ENCODE measurements at regions not wholly inside any gene's neighbourhood (a gene's known extent, or its start where the extent isn't known, plus 50 kb on each side); places are given as distances from the start of the nearest gene placed in this dataset.
"Not testable (repeated sequence)": the region's sequence is repeated elsewhere in the genome, so short reads cannot be mapped to it uniquely, and the experiment has no call there.

- DNase-seq, result no peak
Observed at GRCh38 chr4:57993944-57994343, 883.8 kb upstream of the IGFBP7 start.

DNA sequence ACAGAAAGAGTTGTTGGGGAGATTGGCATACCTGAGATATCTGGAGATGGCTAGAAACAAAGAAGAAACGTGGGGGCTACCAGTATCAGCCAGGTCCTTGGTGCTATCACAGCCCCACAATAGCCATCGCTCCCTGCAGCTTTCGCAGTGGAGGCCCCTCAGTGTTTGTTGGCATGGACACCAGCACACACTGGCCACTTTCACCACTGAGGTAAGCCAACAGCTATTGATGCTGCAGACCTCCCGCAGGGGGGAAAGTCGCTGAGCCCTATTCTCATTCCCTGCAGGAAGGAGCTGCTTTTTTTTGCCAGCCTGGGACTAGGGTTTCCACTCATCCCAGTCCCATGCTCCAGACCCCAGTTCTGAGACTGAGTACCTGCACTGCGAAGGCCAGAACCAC, 879.2 kb upstream of the IGFBP7 start:
- no peak for DNase-seq

GRCh38 chr4:57985161-57985560, 875.0 kb upstream of the IGFBP7 start:
- DNase-seq, result no peak

GRCh38 chr4:57981123-57981522, 870.9 kb upstream of the IGFBP7 start:
- DNase-seq, result no peak

GRCh38 chr4:57974821-57975220, 864.6 kb upstream of the IGFBP7 start:
- no peak for DNase-seq

DNA sequence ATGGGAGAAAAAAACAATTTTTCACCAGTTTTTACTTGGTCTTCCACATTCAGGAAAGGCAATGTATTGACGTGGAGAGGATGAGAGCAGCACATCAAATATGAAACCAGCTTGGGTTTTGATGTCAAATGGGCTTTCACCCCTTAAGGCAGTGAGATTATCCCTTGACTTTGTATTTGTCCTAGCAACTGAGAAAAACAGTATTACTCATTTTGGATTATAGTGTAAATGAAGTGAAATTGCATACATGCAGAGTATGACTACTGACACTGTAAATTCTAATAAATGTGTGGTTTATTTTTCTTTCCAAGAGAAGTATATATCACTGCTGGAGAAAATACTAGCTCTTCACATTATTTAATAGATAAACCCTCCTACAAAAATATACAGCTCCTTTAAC, 863.6 kb upstream of the IGFBP7 start:
- DNase-seq, result no peak

- DNase-seq, result no peak
Observed at GRCh38 chr4:57971261-57971660, 861.1 kb upstream of the IGFBP7 start.

- no peak for DNase-seq
Observed at GRCh38 chr4:57966987-57967760, 857.0 kb upstream of the IGFBP7 start.

- DNase-seq, result not testable (repeated sequence)
Observed at GRCh38 chr4:57965431-57965830, 855.2 kb upstream of the IGFBP7 start.

DNA sequence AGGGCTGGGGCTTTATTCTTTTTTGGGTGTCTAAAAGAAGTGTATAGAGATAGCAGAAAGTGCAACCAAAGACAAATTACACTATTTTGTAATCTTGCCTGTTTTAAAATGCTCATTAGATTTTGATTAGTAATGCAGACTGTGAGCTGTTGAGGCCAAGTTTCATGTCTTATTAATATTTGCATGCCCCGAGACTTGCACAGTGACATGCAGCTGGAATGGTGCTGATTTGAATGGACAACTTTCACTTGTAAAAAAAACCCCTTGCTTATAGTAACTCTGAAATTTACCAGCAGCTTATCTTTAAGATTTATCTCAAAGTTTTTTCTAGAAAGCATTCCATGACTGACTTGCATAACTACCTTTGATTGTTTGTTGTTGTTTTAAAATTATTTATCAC, 835.1 kb upstream of the IGFBP7 start:
- no peak for DNase-seq

DNA sequence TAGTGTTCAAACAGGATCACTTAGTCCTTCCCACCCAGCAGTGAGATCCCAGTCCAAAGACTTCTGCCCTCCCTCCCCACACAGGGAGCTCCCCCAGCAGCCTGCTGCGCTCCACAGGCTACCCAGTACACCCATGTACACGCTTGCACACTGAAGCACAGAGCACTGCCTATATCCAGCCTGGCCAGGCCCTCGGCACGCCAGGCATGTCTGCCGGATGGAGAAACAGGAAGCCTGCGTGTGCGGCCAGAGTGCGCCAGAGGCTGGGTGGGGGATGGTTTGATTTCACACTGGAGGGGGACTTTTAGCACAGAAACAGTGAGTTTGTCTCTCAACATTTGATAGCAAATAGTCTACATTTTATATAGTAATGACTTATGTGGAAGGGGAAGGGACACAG, 833.5 kb upstream of the IGFBP7 start:
- peak; percentile 2 for DNase-seq

DNA sequence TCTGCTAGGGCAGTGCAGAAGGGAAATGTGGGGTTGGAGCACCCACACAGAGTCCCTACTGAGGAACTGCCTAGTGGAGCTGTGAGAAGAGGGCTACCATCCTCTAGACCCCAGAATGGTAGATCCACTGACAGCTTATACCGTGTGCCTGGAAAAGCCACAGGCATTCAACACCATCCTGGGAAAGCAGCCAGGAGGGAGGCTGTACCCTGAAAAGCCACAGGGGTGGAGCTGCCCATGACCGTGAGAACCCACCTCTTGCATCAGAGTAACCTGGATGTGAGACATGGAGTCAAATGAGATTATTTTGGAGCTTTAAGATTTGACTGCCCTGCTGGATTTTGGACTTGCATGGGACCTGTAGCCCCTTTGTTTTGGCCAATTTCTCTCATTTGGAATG, 827.1 kb upstream of the IGFBP7 start:
- not testable (repeated sequence) for DNase-seq

- DNase-seq, result no peak
Observed at GRCh38 chr4:57926311-57926710, 816.1 kb upstream of the IGFBP7 start.

- DNase-seq, result no peak
Observed at GRCh38 chr4:57924951-57925350, 814.8 kb upstream of the IGFBP7 start.

DNA sequence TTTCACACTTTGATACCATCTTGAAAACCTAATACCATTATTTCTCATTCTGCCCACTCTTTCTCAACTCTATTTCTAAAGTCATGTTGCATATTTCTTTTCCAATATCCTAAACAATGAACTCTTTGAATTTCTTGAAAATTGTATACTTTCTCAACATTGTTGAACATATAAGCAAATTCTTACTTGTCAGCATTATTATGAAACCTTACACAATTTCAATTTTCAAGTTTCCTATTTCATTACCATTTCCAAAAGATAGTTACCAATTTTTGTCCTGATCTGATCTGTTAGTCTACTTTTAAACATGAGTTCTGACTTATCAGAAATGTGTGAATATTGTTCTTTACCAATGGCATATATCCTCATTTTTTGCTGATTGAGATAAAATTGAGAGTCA, 806.3 kb upstream of the IGFBP7 start:
- no peak for DNase-seq

DNA sequence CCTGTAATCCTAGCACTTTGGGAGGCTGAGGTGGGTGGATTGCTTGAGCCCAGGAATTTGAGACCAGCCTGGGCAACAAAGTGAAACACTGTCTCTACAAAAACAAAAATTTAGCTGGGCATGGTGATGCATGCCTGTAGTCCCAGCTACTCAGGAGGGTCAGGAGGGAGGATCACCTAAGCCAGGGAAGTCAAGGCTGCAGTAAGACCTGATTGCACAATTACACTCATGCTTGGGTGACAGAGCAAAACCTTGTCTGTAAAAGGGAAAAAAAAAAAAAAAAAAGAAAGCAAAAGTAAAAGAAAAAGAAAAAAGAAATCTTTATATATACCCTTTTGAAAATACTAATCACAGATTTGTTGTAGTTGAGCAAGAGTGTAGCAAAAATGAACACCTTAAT, 801.0 kb upstream of the IGFBP7 start:
- DNase-seq, result no peak

DNA sequence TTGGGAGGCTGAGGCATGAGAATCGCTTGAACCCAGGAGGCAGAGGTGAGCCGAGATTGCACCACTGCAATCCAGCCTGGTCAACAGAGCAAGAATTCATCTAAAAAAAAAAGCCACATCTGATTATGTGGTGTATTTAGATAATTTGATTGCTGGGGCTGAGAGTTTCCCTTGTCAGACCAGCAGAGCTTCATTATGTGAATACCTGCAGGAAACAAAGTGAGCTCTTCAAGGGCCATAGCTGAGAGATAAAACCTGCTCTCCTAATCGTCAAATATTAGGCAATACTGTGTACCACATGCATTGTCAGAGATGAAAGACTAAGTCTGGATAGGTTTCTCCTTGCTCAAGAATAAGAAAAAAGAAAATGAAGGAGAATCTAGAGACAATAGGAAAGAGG, 800.0 kb upstream of the IGFBP7 start:
- DNase-seq, result no peak

DNA sequence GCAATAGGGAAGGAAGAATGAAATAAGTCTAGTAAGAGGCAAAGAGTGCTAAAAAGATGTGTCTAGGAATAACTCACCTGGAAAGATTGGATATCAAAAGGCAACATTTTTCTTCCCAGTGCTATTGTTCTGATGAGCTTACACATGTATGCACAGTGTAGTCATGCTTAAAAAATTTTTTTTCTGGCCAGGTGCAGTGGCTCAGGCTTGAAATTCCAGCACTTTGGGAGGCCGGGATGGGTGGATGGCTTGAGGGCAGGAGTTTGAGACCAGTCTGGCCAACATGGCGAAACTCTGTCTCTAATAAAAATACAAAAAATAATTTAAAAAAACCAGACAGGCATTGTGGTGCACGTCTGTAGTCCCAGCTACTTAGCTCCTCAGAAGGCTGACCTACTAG, 795.8 kb upstream of the IGFBP7 start:
- no peak for DNase-seq

GRCh38 chr4:57877047-57877458, 766.9 kb upstream of the IGFBP7 start:
- DNase-seq, result no peak

GRCh38 chr4:57875829-57876392, 765.7 kb upstream of the IGFBP7 start:
- no peak for DNase-seq

DNA sequence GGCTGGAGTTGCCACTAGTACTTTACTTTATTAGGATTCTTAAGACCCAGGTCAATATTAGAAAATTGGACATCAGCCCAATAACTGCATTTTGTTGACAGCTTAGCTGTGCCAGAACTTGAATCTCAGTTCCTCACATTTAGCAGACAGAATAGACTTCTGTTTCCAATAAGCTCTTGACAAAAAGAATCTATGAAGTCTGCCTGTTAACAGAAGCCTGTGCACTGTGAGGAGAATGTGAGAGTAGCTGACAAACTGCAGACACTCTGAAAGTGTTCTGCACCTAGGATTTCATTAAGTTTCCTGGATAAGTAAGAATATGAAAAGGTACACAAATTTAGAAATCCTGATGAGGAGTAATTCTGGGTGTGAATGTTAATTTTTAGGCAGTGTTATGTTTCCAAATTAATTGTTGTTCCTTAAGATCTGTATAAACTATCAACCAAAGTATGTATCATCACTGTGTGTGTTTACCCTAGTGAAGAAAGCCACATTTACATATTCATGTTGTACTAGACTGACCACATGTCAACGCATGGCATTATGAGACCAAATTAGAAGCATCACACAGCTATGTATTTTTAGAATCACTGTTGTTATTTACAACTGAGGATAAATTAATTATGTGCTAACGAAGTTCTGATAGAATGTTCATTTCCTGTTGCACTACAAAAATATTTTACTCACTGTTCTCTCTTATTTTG, 756.4 kb upstream of the IGFBP7 start:
- no peak for DNase-seq

- peak; percentile 55 for DNase-seq
Observed at GRCh38 chr4:57865264-57865663, 755.1 kb upstream of the IGFBP7 start.

- DNase-seq, result peak; percentile 84
Observed at GRCh38 chr4:57854748-57855147, 744.6 kb upstream of the IGFBP7 start.

DNA sequence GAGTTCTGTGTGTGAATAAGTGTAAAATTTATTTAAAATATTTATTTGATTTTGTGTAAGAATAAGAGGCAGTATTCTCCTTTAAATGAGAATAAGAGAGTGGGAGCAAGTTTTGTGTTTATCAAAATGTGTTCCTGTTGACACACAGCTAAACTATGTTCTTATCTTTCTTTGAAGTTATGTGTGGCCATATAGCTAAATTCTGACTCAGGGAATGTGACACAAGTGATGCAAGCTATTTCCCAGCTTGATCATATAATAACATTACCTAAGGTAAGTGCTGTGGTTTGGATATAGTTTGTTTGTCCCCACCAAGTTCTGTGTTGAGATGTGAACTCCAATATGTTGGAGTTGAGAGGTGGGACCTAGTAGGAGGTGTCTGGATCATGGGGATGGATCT, 740.0 kb upstream of the IGFBP7 start:
- no peak for DNase-seq
